ENCODE measurements at regions not wholly inside any gene's neighbourhood (a gene's known extent, or its start where the extent isn't known, plus 50 kb on each side); places are given as distances from the start of the nearest gene placed in this dataset.

DNA sequence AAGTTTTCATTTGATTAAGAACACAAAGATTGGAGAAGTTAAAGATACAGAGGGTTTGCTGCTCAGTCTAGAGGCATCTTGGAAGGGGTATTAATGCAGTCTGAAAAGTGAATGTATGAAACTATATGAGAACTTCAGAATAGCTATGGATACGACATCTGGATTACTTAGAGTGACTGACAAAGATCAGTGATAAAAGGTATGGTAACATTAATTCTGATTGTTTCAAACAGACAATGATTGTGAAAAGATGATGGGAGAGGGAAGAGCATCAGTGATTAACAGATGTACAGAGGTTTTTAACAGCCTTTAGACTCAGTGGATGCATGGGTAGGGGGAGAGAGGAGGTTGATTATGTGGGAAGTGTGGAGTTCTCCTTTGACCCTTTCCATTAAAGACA is 919.4 kb upstream of the CNTN5 start:
- WGBS, 5 donors, result 75 to 97% (median 86%) methylated on average over 1 of the region's 1 CpG
- no peak for DNase-seq
- TF ChIP-seq, protein P1, sequence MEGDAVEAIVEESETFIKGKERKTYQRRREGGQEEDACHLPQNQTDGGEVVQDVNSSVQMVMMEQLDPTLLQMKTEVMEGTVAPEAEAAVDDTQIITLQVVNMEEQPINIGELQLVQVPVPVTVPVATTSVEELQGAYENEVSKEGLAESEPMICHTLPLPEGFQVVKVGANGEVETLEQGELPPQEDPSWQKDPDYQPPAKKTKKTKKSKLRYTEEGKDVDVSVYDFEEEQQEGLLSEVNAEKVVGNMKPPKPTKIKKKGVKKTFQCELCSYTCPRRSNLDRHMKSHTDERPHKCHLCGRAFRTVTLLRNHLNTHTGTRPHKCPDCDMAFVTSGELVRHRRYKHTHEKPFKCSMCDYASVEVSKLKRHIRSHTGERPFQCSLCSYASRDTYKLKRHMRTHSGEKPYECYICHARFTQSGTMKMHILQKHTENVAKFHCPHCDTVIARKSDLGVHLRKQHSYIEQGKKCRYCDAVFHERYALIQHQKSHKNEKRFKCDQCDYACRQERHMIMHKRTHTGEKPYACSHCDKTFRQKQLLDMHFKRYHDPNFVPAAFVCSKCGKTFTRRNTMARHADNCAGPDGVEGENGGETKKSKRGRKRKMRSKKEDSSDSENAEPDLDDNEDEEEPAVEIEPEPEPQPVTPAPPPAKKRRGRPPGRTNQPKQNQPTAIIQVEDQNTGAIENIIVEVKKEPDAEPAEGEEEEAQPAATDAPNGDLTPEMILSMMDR (IDR thresholded peaks at IDR 0.05 in 8 of 11, conservative IDR thresholded peaks at IDR 0.05 in 3 of 11), result no peak
- TF ChIP-seq POLR2A (IDR thresholded peaks at IDR 0.05) (no peak), POLR2AphosphoS5 (IDR thresholded peaks at IDR 0.05) (no peak)
- no peak overlapping the region for H3K4me3 ChIP-seq
- peaks cover 0 to 7% (median 0%) of the 10 kb centered on the region in 8 donors for H3K9me3 ChIP-seq
- H3K4me1 ChIP-seq, result no peaks in the 10 kb centered on the region
- H3K36me3 ChIP-seq, result no peaks in the 10 kb centered on the region
- intact Hi-C loops (cut with DNase I; ENCODE audit: low total_unique reads), result no loop called here
- no peaks in the 10 kb centered on the region for H3K27me3 ChIP-seq (replicated peaks in 1 of 7)
- H3K27ac ChIP-seq, result no peak overlapping the region

DNA sequence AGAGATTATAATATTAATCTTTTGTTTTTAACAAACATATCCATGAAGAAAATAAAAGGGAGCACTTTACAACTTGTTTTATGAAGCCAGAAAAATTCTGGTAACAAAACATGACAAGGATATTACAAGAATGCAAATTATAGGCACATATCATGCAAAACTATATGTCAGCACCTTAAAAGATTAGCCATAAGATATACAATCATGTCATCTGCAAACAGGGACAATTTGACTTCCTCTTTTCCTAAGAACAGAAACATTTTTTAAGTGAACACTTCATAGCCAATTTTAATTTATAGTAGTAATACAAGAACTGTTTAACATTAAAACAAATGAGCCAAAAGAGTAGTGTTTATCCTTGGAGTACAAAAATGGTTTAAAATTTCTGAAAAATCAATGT is 916.5 kb upstream of the CNTN5 start:
- Histone ChIP-seq H3K27ac (no peak overlapping the region), H3K4me1 (no peaks in the 10 kb centered on the region), H3K9me3 (peaks cover 0 to 7% (median 0%) of the 10 kb centered on the region in 8 donors), H3K27me3 (replicated peaks in 1 of 7) (no peaks in the 10 kb centered on the region), H3K36me3 (no peaks in the 10 kb centered on the region), H3K4me3 (no peak overlapping the region)
- intact Hi-C loops (cut with DNase I; ENCODE audit: low total_unique reads), result no loop called here
- TF ChIP-seq POLR2AphosphoS5 (IDR thresholded peaks at IDR 0.05) (no peak), POLR2A (IDR thresholded peaks at IDR 0.05) (no peak)
- TF ChIP-seq, protein P1 (IDR thresholded peaks at IDR 0.05 in 8 of 11, conservative IDR thresholded peaks at IDR 0.05 in 3 of 11), result no peak
- DNase-seq, result no peak

DNA sequence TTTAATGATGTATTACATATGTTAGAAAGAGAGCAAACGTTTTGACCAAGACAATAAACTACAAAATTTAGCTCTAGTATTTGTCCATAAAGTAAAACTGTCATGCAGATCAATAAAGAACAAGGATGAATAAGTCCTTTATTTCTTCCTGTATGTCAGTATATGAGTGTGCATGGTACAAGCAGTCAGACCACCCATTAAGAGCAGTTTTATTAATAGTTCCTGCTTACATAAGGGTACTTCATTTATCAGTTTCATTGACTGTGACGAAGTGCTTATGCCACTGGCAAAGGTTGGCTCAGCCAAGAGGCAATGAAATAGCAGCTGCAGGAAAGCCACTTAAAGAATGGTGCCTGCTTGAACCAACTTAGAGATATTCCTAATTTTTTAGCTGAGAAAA is 913.0 kb upstream of the CNTN5 start:
- Histone ChIP-seq H3K9me3 (peaks cover 0 to 10% (median under 1%) of the 10 kb centered on the region in 8 donors), H3K27me3 (replicated peaks in 1 of 7) (no peaks in the 10 kb centered on the region), H3K4me3 (no peak overlapping the region), H3K4me1 (no peaks in the 10 kb centered on the region), H3K27ac (no peak overlapping the region), H3K36me3 (no peaks in the 10 kb centered on the region)
- intact Hi-C loops (cut with DNase I; ENCODE audit: low total_unique reads), result no loop called here
- DNase-seq, result no peak
- 25 to 59% (median 36%) methylated on average over 2 of the region's 2 CpGs for WGBS, 5 donors
- TF ChIP-seq, protein P1 (IDR thresholded peaks at IDR 0.05 in 8 of 11, conservative IDR thresholded peaks at IDR 0.05 in 3 of 11), result no peak
- TF ChIP-seq POLR2A (IDR thresholded peaks at IDR 0.05) (no peak), POLR2AphosphoS5 (IDR thresholded peaks at IDR 0.05) (no peak)

DNA sequence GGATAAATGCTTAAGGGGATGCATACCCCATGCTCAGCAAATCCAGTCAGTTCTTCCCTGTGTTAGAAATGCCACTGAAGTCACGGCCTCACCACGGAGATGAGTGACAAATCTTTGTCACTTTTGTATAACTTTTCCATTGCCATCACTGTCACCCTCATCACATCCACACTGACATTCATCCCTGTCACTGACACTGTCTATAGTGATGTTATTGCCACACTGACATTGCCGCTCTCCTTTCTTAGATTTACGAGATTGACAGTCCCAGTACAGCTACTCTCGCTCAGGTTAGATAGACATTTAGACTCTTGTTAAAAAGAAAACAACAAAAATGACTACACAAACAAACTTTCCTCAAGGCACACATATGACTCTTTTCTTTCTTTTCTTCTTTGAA is 910.7 kb upstream of the CNTN5 start:
- intact Hi-C loops (cut with DNase I; ENCODE audit: low total_unique reads), result no loop called here
- Histone ChIP-seq H3K36me3 (no peaks in the 10 kb centered on the region), H3K4me3 (no peak overlapping the region), H3K27me3 (replicated peaks in 1 of 7) (no peaks in the 10 kb centered on the region), H3K4me1 (no peaks in the 10 kb centered on the region), H3K9me3 (peaks cover 0 to 15% (median 1%) of the 10 kb centered on the region in 8 donors), H3K27ac (no peak overlapping the region)
- DNase-seq, result no peak
- 84 to 91% (median 87%) methylated on average over 5 of the region's 5 CpGs for WGBS, 5 donors
- TF ChIP-seq POLR2A (IDR thresholded peaks at IDR 0.05) (no peak), POLR2AphosphoS5 (IDR thresholded peaks at IDR 0.05) (no peak)
- TF ChIP-seq, protein P1 (IDR thresholded peaks at IDR 0.05 in 8 of 11, conservative IDR thresholded peaks at IDR 0.05 in 3 of 11), result no peak
